Chondrocyte (in vitro differentiated cells): ENCODE measurements at regions not wholly inside any gene's neighbourhood (a gene's known extent, or its start where the extent isn't known, plus 50 kb on each side); places are given as distances from the start of the nearest gene placed in this dataset.
"Not testable (repeated sequence)": the region's sequence is repeated elsewhere in the genome, so short reads cannot be mapped to it uniquely, and the experiment has no call there.

ENCODE experiments used
- DNase-seq: peaks from one replicate; pipeline ENCODE4 v3.0.0; 2021; ENCODE audit warnings: mixed read lengths, low spot score
- H3K27ac Mint-ChIP-seq: one replicate; pipeline ENCODE4 v1.8.0; 2021; ENCODE audit warnings: mild to moderate bottlenecking, moderate library complexity, mixed read lengths; ENCODE audit not compliant: unreplicated experiment
- H3K27me3 Mint-ChIP-seq: 2 replicates; pipeline ENCODE4 v1.8.0; 2021; ENCODE audit warnings: low read depth, mixed read lengths
- H3K36me3 Mint-ChIP-seq: 2 replicates; pipeline ENCODE4 v1.8.0; 2021; ENCODE audit warnings: low read depth, mixed read lengths
- H3K4me1 Mint-ChIP-seq: 2 replicates; pipeline ENCODE4 v1.8.0; 2021; ENCODE audit warnings: low read depth, mild to moderate bottlenecking, mixed read lengths
- H3K4me3 Mint-ChIP-seq: one replicate; pipeline ENCODE4 v1.8.0; 2021; ENCODE audit warnings: mild to moderate bottlenecking, moderate library complexity, mixed read lengths; ENCODE audit not compliant: unreplicated experiment
- H3K9me3 Mint-ChIP-seq: 2 replicates; pipeline ENCODE4 v1.8.0; 2021; ENCODE audit warnings: low read depth, mixed read lengths
- CTCF ChIP-seq: fragments of 200-600 bp; sonication (generic); IDR thresholded peaks from 2 replicates; pipeline ENCODE4 v1.5.0; 2021; ENCODE audit warnings: antibody characterized with exemption, mild to moderate bottlenecking, moderate library complexity

GRCh38 chr2:31802711-31803110, 208.1 kb downstream of the MEMO1 start:
- Mint-ChIP-seq H3K4me3 (no peak overlapping the region), H3K4me1 (no peaks in the 10 kb centered on the region)
- no peak for DNase-seq

GRCh38 chr2:31799282-31799681, 211.5 kb downstream of the MEMO1 start:
- H3K36me3 Mint-ChIP-seq = not testable (repeated sequence)

More at GRCh38 chr2:31802711-31803110, 208.1 kb downstream of the MEMO1 start:
- no peaks in the 10 kb centered on the region for H3K36me3 Mint-ChIP-seq
- TF ChIP-seq CTCF = no peak
- H3K27me3 Mint-ChIP-seq = no peaks in the 10 kb centered on the region
- H3K9me3 Mint-ChIP-seq = peaks cover 21% of the 10 kb centered on the region
- no peak overlapping the region for H3K27ac Mint-ChIP-seq

GRCh38 chr2:31788273-31788672, 207.5 kb upstream of the SRD5A2 start:
- Mint-ChIP-seq H3K36me3 (no peaks in the 10 kb centered on the region), H3K4me1 (no peaks in the 10 kb centered on the region), H3K27ac (no peak overlapping the region), H3K4me3 (no peak overlapping the region), H3K9me3 (peaks cover 9% of the 10 kb centered on the region), H3K27me3 (peaks cover 7% of the 10 kb centered on the region)
- no peak for DNase-seq
- no peak for TF ChIP-seq CTCF

More at GRCh38 chr2:31799282-31799681, 211.5 kb downstream of the MEMO1 start:
- not testable (repeated sequence) for H3K4me1 Mint-ChIP-seq, H3K4me3 Mint-ChIP-seq, H3K27ac Mint-ChIP-seq, DNase-seq, H3K27me3 Mint-ChIP-seq
- peaks cover 32% of the 10 kb centered on the region for H3K9me3 Mint-ChIP-seq

- H3K36me3 Mint-ChIP-seq = peaks cover 3% of the 10 kb centered on the region
- no peaks in the 10 kb centered on the region for H3K4me1 Mint-ChIP-seq
- DNase-seq = no peak
- no peak for TF ChIP-seq CTCF
- no peak overlapping the region for H3K4me3 Mint-ChIP-seq
- H3K27me3 Mint-ChIP-seq = peaks cover 10% of the 10 kb centered on the region
- no peak overlapping the region for H3K27ac Mint-ChIP-seq
- H3K9me3 Mint-ChIP-seq = peaks cover 27% of the 10 kb centered on the region
Observed at GRCh38 chr2:31785876-31786275, 205.1 kb upstream of the SRD5A2 start.

GRCh38 chr2:31784868-31785267, 204.1 kb upstream of the SRD5A2 start:
- no peaks in the 10 kb centered on the region for H3K4me1 Mint-ChIP-seq
- H3K4me3 Mint-ChIP-seq = no peak overlapping the region
- peaks cover 3% of the 10 kb centered on the region for H3K36me3 Mint-ChIP-seq
- H3K27ac Mint-ChIP-seq = no peak overlapping the region
- peaks cover 35% of the 10 kb centered on the region for H3K9me3 Mint-ChIP-seq
- TF ChIP-seq CTCF = no peak
- DNase-seq = no peak
- H3K27me3 Mint-ChIP-seq = peaks cover 13% of the 10 kb centered on the region

GRCh38 chr2:31783446-31784091, 202.8 kb upstream of the SRD5A2 start:
- not testable (repeated sequence) for H3K36me3 Mint-ChIP-seq, H3K4me3 Mint-ChIP-seq, H3K4me1 Mint-ChIP-seq, H3K27ac Mint-ChIP-seq, DNase-seq
- peaks cover 11% of the 10 kb centered on the region for H3K27me3 Mint-ChIP-seq
- peaks cover 38% of the 10 kb centered on the region for H3K9me3 Mint-ChIP-seq
